ENCODE measurements at regions not wholly inside any gene's neighbourhood (a gene's known extent, or its start where the extent isn't known, plus 50 kb on each side); places are given as distances from the start of the nearest gene placed in this dataset.

GRCh38 chr2:173623438-173624319, 269.0 kb downstream of the CDCA7 start:
- no peaks in the 10 kb centered on the region for H3K79me2 ChIP-seq (ENCODE audit: low read length)

DNA sequence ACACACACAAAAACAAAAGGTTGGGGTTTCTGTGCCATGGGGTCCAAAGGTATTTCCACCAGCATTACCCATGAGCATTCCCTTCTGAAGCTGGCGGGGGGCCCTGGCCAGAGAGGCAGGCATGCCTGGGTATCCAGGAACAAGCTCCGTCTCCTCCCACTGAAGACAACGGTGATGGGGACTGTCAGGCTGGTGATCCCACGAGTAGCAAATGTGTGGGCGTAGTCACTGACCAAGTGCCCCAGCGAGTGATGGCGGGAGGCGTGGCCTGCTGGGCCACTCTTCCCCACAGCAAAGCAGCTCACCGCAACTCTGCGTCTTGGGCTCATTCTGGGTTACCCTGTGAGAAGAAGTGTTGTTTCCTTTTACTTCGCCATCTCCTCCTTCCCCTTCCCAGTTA, 270.6 kb downstream of the CDCA7 start:
- Histone ChIP-seq H3K4me2 (ENCODE audit: low read depth, low read length) (no peak overlapping the region), H3K36me3 (replicated peaks; ENCODE audit: insufficient read depth, low read length) (no peaks in the 10 kb centered on the region), H3K9me3 (replicated peaks; ENCODE audit: insufficient read depth, low read length) (no peaks in the 10 kb centered on the region), H2AFZ (ENCODE audit: low read length) (no peak overlapping the region), H3F3A (ENCODE audit: insufficient read depth, low read length) (no peaks in the 10 kb centered on the region), H3K4me1 (ENCODE audit: low read length) (no peaks in the 10 kb centered on the region), H3K4me3 (ENCODE audit: low read length) (no peak overlapping the region), H3K9me2 (replicated peaks; ENCODE audit: insufficient read depth, low read length) (no peaks in the 10 kb centered on the region), H3K27ac (ENCODE audit: low read length) (no peak overlapping the region), H3K79me2 (ENCODE audit: low read length) (no peaks in the 10 kb centered on the region), H3K9ac (ENCODE audit: low read length) (no peak overlapping the region), H3K27me3 (replicated peaks; ENCODE audit: insufficient read depth, low read length) (no peaks in the 10 kb centered on the region), H4K20me1 (ENCODE audit: insufficient read depth, low read length) (no peaks in the 10 kb centered on the region)
- no peak for DNase-seq
- TF ChIP-seq EZH2phosphoT487 (IDR thresholded peaks at IDR 0.05; ENCODE audit: low read length) (no peak), EZH2 (optimal IDR thresholded peaks at IDR 0.05; ENCODE audit: low read depth, low read length) (no peak), CTCF (IDR thresholded peaks at IDR 0.05; ENCODE audit: low read length) (no peak)

More at GRCh38 chr2:173623438-173624319, 269.0 kb downstream of the CDCA7 start:
- Histone ChIP-seq H3K27ac (ENCODE audit: low read length) (no peak overlapping the region), H3K4me1 (ENCODE audit: low read length) (no peaks in the 10 kb centered on the region), H3K36me3 (replicated peaks; ENCODE audit: insufficient read depth, low read length) (no peaks in the 10 kb centered on the region), H3K4me2 (ENCODE audit: low read depth, low read length) (no peak overlapping the region), H4K20me1 (ENCODE audit: insufficient read depth, low read length) (no peaks in the 10 kb centered on the region), H3K27me3 (replicated peaks; ENCODE audit: insufficient read depth, low read length) (no peaks in the 10 kb centered on the region), H3F3A (ENCODE audit: insufficient read depth, low read length) (no peaks in the 10 kb centered on the region), H3K9me2 (replicated peaks; ENCODE audit: insufficient read depth, low read length) (no peaks in the 10 kb centered on the region), H3K9me3 (replicated peaks; ENCODE audit: insufficient read depth, low read length) (no peaks in the 10 kb centered on the region), H3K4me3 (ENCODE audit: low read length) (no peak overlapping the region), H2AFZ (ENCODE audit: low read length) (no peak overlapping the region), H3K9ac (ENCODE audit: low read length) (no peak overlapping the region)
- TF ChIP-seq EZH2 (optimal IDR thresholded peaks at IDR 0.05; ENCODE audit: low read depth, low read length) (no peak), EZH2phosphoT487 (IDR thresholded peaks at IDR 0.05; ENCODE audit: low read length) (no peak), CTCF (IDR thresholded peaks at IDR 0.05; ENCODE audit: low read length) (no peak)
- no peak for DNase-seq

DNA sequence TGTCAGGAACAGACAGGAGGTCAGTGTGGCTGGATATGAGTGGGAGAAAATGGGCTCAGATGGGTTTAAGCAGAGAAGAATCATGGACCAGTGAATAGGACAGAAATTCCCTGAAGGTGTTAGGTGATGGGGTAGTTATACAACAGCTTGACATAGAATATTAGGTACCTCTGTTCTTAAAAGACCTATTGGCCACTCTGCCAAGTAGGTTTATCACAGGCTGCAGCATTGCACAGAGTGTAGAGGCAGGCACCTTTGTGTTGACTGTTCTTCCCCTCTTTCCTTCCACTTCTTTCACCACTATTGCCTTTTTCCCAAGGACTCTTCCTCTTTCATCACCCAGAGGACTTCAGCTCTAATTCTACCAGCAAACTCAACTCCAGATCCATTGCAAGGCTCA, 274.4 kb downstream of the CDCA7 start:
- Histone ChIP-seq H3K9me3 (replicated peaks; ENCODE audit: insufficient read depth, low read length) (no peaks in the 10 kb centered on the region), H3K27me3 (replicated peaks; ENCODE audit: insufficient read depth, low read length) (no peaks in the 10 kb centered on the region), H3K4me3 (ENCODE audit: low read length) (no peak overlapping the region), H3F3A (ENCODE audit: insufficient read depth, low read length) (no peaks in the 10 kb centered on the region), H3K4me2 (ENCODE audit: low read depth, low read length) (no peak overlapping the region), H3K27ac (ENCODE audit: low read length) (no peak overlapping the region), H3K79me2 (ENCODE audit: low read length) (no peaks in the 10 kb centered on the region), H3K36me3 (replicated peaks; ENCODE audit: insufficient read depth, low read length) (no peaks in the 10 kb centered on the region), H3K9ac (ENCODE audit: low read length) (no peak overlapping the region), H4K20me1 (ENCODE audit: insufficient read depth, low read length) (no peaks in the 10 kb centered on the region), H3K9me2 (replicated peaks; ENCODE audit: insufficient read depth, low read length) (no peaks in the 10 kb centered on the region), H3K4me1 (ENCODE audit: low read length) (no peaks in the 10 kb centered on the region), H2AFZ (ENCODE audit: low read length) (no peak overlapping the region)
- no peak for TF ChIP-seq CTCF (IDR thresholded peaks at IDR 0.05; ENCODE audit: low read length)
- TF ChIP-seq EZH2phosphoT487 (IDR thresholded peaks at IDR 0.05; ENCODE audit: low read length): no peak
- no peak for TF ChIP-seq EZH2 (optimal IDR thresholded peaks at IDR 0.05; ENCODE audit: low read depth, low read length)
- no peak for DNase-seq
